Stomach (tissue), 8 donors: ENCODE measurements at regions not wholly inside any gene's neighbourhood (a gene's known extent, or its start where the extent isn't known, plus 50 kb on each side); places are given as distances from the start of the nearest gene placed in this dataset.
"Not testable (repeated sequence)": the region's sequence is repeated elsewhere in the genome, so short reads cannot be mapped to it uniquely, and the experiment has no call there.

Experiments
- DNase-seq, 2 donors: peaks; one replicate each; pipeline versions ENCODE4 v3.0.0 to v3.0.0-alpha.2; 2013 to 2019
- H3K27ac ChIP-seq, 5 donors: fragments of 200-600 bp in 4 of 5; sonication (generic) in 4 of 5; one replicate each; pipeline ENCODE4 v1.5.1; 2013 to 2019; ENCODE audit warnings: mild to moderate bottlenecking in 1 of 5, moderate library complexity in 1 of 5
- H3K27me3 ChIP-seq, 3 donors: fragments of 200-600 bp; sonication (generic); one replicate each; pipeline ENCODE4 v1.5.1; 2017 to 2019; ENCODE audit warnings: mixed run types in 1 of 3
- H3K36me3 ChIP-seq, 4 donors: fragments of 200-600 bp; sonication (generic); 1 replicate in 3 of 4; 2 replicates in 1 of 4; pipeline ENCODE4 v1.5.1; 2016 to 2019
- H3K4me1 ChIP-seq, 4 donors: fragments of 200-600 bp; sonication (generic); one replicate each; pipeline ENCODE4 v1.5.1; 2016 to 2019
- H3K4me3 ChIP-seq, 4 donors: fragments of 200-600 bp; sonication (generic) in 3 of 4; one replicate each; pipeline ENCODE4 v1.5.1; 2016 to 2019; ENCODE audit warnings: mild to moderate bottlenecking in 1 of 4
- H3K9me3 ChIP-seq, 4 donors: fragments of 200-600 bp; sonication (generic); one replicate each; pipeline ENCODE4 v1.5.1; 2016 to 2019
- CTCF ChIP-seq, 7 experiments: fragments of 450-650 bp in 4 of 7; fragments of 200-600 bp in 3 of 7; sonication (generic) in 3 of 7; IDR thresholded peaks; one replicate each; pipeline ENCODE4 v1.5.1; 2016 to 2019; ENCODE audit warnings: antibody characterized with exemption in 7 of 7, control low read depth in 2 of 7, mild to moderate bottlenecking in 1 of 7
- EP300 ChIP-seq: sonication (generic); formaldehyde crosslinking; IDR thresholded peaks from one replicate; pipeline ENCODE4 v1.6.1; 2017; ENCODE audit warnings: antibody characterized with exemption
- POLR2A ChIP-seq, 4 donors: fragments of 450-650 bp; IDR thresholded peaks; one replicate each; pipeline ENCODE4 v1.6.1; 2016; ENCODE audit warnings: antibody characterized with exemption in 4 of 4, control low read depth in 2 of 4, mild to moderate bottlenecking in 1 of 4, moderate library complexity in 1 of 4
- POLR2AphosphoS5 ChIP-seq, 3 donors: sonication (generic); formaldehyde crosslinking; IDR thresholded peaks; one replicate each; pipeline ENCODE4 v1.6.1; 2016; ENCODE audit warnings: antibody characterized with exemption in 3 of 3
- WGBS, 5 donors: extraction: QIAGEN DNeasy Blood & Tissue Kit in 3 of 5; methylation state at CpG; one replicate each; pipeline versions ENCODE4 v1.1.5 to v1.1.7; 2013 to 2018; 5-methylcytosine and 5-hydroxymethylcytosine counted together
- intact Hi-C: fragments of 100-400 bp; cut with DNase I; formaldehyde crosslinking; loops from one replicate; pipeline ENCODE4 v1.15.1; 2023; ENCODE audit warnings: low total_unique reads
- donor health status: healthy with polysubstance abuse.
- donor health status: Bipolar disorder and iron deficiency.
- donor health status: healthy.

DNA sequence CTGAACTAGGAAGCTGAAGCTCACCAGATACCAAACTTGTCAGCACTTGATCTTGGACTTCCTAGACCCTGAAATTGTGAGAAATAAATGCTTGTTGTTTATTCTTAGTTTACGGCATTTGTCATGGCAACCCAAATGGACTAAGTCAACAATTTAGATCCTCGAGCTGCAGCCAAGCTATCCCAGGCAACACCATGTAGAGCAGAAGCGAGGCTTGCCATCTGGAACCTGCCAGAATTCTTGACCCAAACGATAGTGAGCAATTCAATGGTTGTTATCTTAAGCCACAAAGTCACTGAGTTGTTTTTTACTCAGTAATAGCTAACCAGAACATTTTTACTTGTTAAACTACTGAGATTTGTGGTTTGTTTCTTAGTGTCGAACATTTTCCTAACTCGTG lies 458.5 kb upstream of the FLRT2 start:
- Histone ChIP-seq H3K4me1 (peaks cover 0 to 9% (median 5%) of the 10 kb centered on the region in 4 donors), H3K27ac (no peak overlapping the region), H3K4me3 (no peak overlapping the region), H3K36me3 (no peaks in the 10 kb centered on the region), H3K27me3 (no peaks in the 10 kb centered on the region), H3K9me3 (no peaks in the 10 kb centered on the region)
- 20 to 56% (median 31%) methylated on average over 6 of the region's 6 CpGs for WGBS, 5 donors
- intact Hi-C loops, result no loop called here
- TF ChIP-seq EP300 (no peak), POLR2A (IDR thresholded peaks at IDR 0.05) (no peak)
- DNase-seq, result peak in 1 of 2 donors; percentile 9

DNA sequence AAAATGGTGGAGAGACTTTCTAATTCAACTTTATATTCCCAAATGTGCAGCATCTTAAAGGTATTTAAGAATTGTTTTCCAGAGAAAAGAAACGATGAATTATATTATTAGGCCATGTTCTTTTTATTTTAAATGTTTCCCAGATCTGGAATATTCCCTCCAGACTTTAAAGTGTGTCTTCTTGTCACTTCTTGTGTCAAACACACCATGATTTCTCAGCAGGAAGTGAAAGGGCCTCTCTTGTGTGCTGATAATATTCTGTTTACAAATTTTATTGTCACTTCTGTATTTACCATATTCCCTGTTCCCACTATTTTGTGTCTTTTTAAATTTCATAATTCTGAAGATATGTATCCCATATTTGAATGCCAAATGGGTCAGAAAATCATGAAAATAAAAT lies 455.0 kb upstream of the FLRT2 start:
- Histone ChIP-seq H3K36me3 (no peaks in the 10 kb centered on the region), H3K27me3 (no peaks in the 10 kb centered on the region), H3K4me3 (no peak overlapping the region), H3K4me1 (peaks cover 0 to 9% (median 5%) of the 10 kb centered on the region in 4 donors), H3K9me3 (no peaks in the 10 kb centered on the region), H3K27ac (no peak overlapping the region)
- DNase-seq, result no peak
- TF ChIP-seq POLR2AphosphoS5 (IDR thresholded peaks at IDR 0.05) (no peak), CTCF (IDR thresholded peaks at IDR 0.05) (no peak), POLR2A (IDR thresholded peaks at IDR 0.05) (no peak), EP300 (no peak)
- intact Hi-C loops, result no loop called here
- 64 to 85% (median 70%) methylated on average over 1 of the region's 1 CpG for WGBS, 5 donors

GRCh38 chr14:85075694-85076476 lies 454.1 kb upstream of the FLRT2 start:
- no peak overlapping the region for H3K27ac ChIP-seq
- TF ChIP-seq POLR2AphosphoS5 (IDR thresholded peaks at IDR 0.05) (no peak), EP300 (no peak), POLR2A (IDR thresholded peaks at IDR 0.05) (no peak), CTCF (IDR thresholded peaks at IDR 0.05) (no peak)
- peaks cover 0 to 9% (median 2%) of the 10 kb centered on the region in 4 donors for H3K4me1 ChIP-seq
- no peaks in the 10 kb centered on the region for H3K27me3 ChIP-seq
- H3K9me3 ChIP-seq, result no peaks in the 10 kb centered on the region
- no peak overlapping the region for H3K4me3 ChIP-seq
- DNase-seq, result no peak
- 90 to 97% (median 94%) methylated on average over 1 of the region's 1 CpG for WGBS, 5 donors
- H3K36me3 ChIP-seq, result no peaks in the 10 kb centered on the region
- intact Hi-C loops, result no loop called here

DNA sequence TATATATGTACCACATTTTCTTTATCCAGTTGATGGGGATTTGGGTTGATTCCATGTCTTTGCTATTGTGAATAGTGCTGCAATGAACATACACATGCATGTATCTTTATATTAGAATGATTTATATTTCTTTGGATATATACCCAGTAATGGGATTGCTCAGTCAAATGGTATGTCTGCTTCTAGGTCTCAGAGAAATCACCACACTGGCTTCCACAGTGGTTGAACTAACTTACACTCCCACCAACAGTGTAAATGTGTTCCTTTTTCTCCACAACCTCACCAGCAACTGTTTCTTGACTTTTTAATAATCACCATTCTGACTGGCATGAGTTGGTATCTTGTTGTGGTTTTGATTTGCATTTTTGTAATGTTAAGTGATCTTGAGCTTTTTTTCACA lies 452.2 kb upstream of the FLRT2 start:
- H3K27me3 ChIP-seq, H3K27ac ChIP-seq, H3K4me3 ChIP-seq, H3K9me3 ChIP-seq, H3K36me3 ChIP-seq, intact Hi-C loops, DNase-seq, H3K4me1 ChIP-seq: not testable (repeated sequence)

- H3K4me3 ChIP-seq, result no peak overlapping the region
- H3K4me1 ChIP-seq, result no peaks in the 10 kb centered on the region
- TF ChIP-seq POLR2A (IDR thresholded peaks at IDR 0.05) (no peak), POLR2AphosphoS5 (IDR thresholded peaks at IDR 0.05) (no peak), CTCF (IDR thresholded peaks at IDR 0.05) (no peak)
- DNase-seq, result peak in 1 of 2 donors; percentile 19
- H3K9me3 ChIP-seq, result no peaks in the 10 kb centered on the region
- no peaks in the 10 kb centered on the region for H3K36me3 ChIP-seq
- intact Hi-C loops, result no loop called here
- H3K27me3 ChIP-seq, result no peaks in the 10 kb centered on the region
- H3K27ac ChIP-seq, result no peak overlapping the region
- WGBS, 5 donors, result 38 to 54% (median 41%) methylated on average over 6 of the region's 6 CpGs
Measured at GRCh38 chr14:85079842-85080730, 449.9 kb upstream of the FLRT2 start.
